Left lung (tissue), 4 donors: ENCODE measurements at regions not wholly inside any gene's neighbourhood (a gene's known extent, or its start where the extent isn't known, plus 50 kb on each side); places are given as distances from the start of the nearest gene placed in this dataset.

Experiments used
- ATAC-seq: fragments of 200-7000 bp; cut with Tn5 transposase; one replicate; pipeline ENCODE4 v1.9.1; 2020; ENCODE audit warnings: moderate library complexity
- DNase-seq, 4 donors: peaks; one replicate each; pipeline ENCODE4 v3.0.0-alpha.2; 2013 to 2020
- H3K27ac ChIP-seq, 2 donors: fragments of 200-600 bp; sonication (generic) in 1 of 2; one replicate each; pipeline versions ENCODE4 v1.5.0 to v1.8.0; 2020 to 2021
- H3K27me3 ChIP-seq, 2 donors: fragments of 200-600 bp; sonication (generic) in 1 of 2; one replicate each; pipeline versions ENCODE4 v1.5.0 to v1.8.0; 2020 to 2021
- H3K36me3 ChIP-seq, 2 donors: fragments of 200-600 bp; sonication (generic) in 1 of 2; one replicate each; pipeline versions ENCODE4 v1.5.0 to v1.8.0; 2020 to 2021
- H3K4me1 ChIP-seq, 2 donors: fragments of 200-600 bp; one replicate each; pipeline ENCODE4 v1.8.0; 2021
- H3K4me3 ChIP-seq, 2 donors: fragments of 200-600 bp; sonication (generic) in 1 of 2; one replicate each; pipeline versions ENCODE4 v1.5.0 to v1.8.0; 2020 to 2021; ENCODE audit warnings: mild to moderate bottlenecking in 1 of 2
- H3K9me3 ChIP-seq, 2 donors: fragments of 200-600 bp; sonication (generic) in 1 of 2; one replicate each; pipeline versions ENCODE4 v1.5.0 to v1.8.0; 2020 to 2021
- intact Hi-C, 2 donors: fragments of 100-400 bp; cut with DNase I; formaldehyde crosslinking; loops; one replicate each; pipeline versions ENCODE4 v1.11.2 to v1.14.2; 2022
- TF ChIP-seq, protein P1 (sequence below), 2 donors: fragments of 200-600 bp; sonication (generic) in 1 of 2; IDR thresholded peaks; one replicate each; pipeline versions ENCODE4 v1.5.0 to v1.8.0; 2021; ENCODE audit warnings: antibody characterized with exemption in 2 of 2
- donor health status: DM: no; HTN: yes; CAD: no.
- donor health status: DM: no; HTN: no; CAD: no.

DNA sequence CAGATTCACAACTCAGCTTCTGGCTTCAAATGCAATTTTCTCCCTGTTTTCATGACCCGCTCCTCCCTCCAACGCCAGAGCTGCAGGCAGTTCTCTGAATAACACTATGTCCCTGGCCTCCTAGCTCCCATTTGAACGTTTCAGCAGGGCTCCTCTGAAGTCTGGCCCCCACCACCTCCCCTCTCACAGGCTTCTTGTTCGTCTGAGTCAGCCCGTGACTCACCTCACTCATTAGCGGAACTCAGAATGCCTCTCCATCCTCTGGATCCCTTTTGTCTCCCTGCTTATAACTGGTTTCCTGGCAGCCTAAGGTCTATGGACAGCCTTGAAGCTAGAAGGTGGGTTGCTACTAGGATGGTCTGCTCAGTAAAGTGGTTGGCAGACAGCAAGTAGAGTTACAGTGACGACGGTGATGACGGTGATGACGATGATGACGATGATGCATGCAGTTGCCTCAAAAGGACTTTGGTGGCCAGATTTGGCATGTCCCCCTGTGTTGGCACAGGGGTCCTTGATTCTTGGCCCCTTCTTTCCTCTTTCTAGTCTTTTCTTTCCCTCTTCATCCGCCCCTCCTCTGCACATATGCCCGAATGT lies 83.3 kb upstream of the MKLN1 start:
- intact Hi-C loops, result no loop called here
- TF ChIP-seq, protein P1, sequence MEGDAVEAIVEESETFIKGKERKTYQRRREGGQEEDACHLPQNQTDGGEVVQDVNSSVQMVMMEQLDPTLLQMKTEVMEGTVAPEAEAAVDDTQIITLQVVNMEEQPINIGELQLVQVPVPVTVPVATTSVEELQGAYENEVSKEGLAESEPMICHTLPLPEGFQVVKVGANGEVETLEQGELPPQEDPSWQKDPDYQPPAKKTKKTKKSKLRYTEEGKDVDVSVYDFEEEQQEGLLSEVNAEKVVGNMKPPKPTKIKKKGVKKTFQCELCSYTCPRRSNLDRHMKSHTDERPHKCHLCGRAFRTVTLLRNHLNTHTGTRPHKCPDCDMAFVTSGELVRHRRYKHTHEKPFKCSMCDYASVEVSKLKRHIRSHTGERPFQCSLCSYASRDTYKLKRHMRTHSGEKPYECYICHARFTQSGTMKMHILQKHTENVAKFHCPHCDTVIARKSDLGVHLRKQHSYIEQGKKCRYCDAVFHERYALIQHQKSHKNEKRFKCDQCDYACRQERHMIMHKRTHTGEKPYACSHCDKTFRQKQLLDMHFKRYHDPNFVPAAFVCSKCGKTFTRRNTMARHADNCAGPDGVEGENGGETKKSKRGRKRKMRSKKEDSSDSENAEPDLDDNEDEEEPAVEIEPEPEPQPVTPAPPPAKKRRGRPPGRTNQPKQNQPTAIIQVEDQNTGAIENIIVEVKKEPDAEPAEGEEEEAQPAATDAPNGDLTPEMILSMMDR (IDR thresholded peaks at IDR 0.05), result no peak
- H3K9me3 ChIP-seq, result no peaks in the 10 kb centered on the region
- H3K27ac ChIP-seq, result no peak overlapping the region
- no peaks in the 10 kb centered on the region for H3K27me3 ChIP-seq
- H3K4me3 ChIP-seq, result no peak overlapping the region
- peak; percentile 41 for ATAC-seq
- no peaks in the 10 kb centered on the region for H3K36me3 ChIP-seq
- DNase-seq, result no peak
- H3K4me1 ChIP-seq, result peaks cover 0 to 3% of the 10 kb centered on the region in 2 donors

DNA sequence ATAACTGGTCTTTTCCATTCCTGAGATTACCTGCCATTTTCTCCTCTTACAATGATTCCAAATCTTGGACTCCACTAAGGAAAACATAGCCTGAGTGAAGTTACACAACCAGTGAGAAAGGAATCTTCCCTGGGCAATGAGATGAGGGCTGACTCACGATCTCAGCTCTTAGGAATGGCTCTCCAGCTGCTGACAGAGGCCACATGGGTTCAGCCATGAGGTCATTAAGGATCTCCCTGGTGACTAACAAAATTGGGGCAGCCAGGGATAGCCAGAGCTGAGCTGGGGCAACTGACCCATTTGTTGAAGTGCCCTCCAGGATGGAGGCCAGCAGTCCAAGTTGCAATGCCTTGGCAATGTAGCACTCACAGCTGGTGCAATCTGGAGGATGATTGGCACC lies 78.7 kb upstream of the MKLN1 start:
- TF ChIP-seq, protein P1 (IDR thresholded peaks at IDR 0.05), result no peak
- DNase-seq, result peak in 1 of 4 donors; percentile 77

DNA sequence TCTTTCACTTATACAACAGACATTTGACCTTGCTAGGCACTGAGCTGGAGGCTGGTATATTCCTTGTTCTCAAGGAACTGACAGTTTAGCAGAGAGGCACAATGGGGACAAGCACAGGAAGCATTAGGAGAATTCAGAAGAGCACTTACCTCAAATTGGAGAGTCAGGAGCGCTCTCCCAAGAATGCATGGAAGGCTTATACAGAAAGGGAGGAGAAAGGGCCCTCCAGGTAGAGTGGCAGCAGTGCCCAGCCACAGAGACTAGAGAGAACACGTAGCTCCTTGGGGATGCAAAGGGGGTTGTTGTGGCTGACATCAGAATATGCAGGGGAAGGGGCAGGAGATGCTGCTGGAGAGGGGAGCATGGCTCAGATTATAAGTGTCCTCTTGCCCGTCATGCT lies 78.2 kb upstream of the MKLN1 start:
- peaks cover 0 to 3% of the 10 kb centered on the region in 2 donors for H3K4me1 ChIP-seq
- no peak overlapping the region for H3K4me3 ChIP-seq
- peaks cover 0 to 16% of the 10 kb centered on the region in 2 donors for H3K9me3 ChIP-seq
- no peaks in the 10 kb centered on the region for H3K27me3 ChIP-seq
- no peaks in the 10 kb centered on the region for H3K36me3 ChIP-seq
- peak overlapping the region in 1 of 2 donors; percentile 45 for H3K27ac ChIP-seq
- intact Hi-C loops, result no loop called here
- ATAC-seq, result peak; percentile 61
- DNase-seq, result no peak
- TF ChIP-seq, protein P1 (IDR thresholded peaks at IDR 0.05), result no peak

More for the DNA sequence above, 78.7 kb upstream of the MKLN1 start:
- Histone ChIP-seq H3K4me3 (no peak overlapping the region), H3K9me3 (peaks cover 0 to 11% of the 10 kb centered on the region in 2 donors), H3K27me3 (no peaks in the 10 kb centered on the region), H3K36me3 (no peaks in the 10 kb centered on the region), H3K4me1 (peaks cover 0 to 3% of the 10 kb centered on the region in 2 donors), H3K27ac (peak overlapping the region in 1 of 2 donors; percentile 53)
- ATAC-seq, result peak; percentile 96
- intact Hi-C loops, result no loop called here

DNA sequence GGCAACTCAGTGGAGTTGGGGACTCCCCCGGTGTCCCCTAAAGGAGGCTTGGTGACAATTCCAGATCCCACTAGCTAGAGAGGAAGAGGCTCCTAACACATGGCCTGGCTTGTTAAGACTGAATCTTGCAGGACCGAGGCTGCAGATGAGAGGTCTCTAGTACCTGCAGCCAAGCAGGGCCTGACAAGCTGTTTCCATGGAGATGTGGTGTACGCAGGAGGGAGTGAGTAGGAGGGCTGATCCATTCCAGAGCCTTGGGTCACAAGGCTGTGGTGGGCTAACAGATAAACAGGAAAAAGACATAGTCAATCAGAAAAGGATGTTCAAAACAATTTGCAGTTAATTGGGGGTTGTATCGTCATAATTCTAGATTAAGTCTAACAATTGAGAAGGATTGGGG lies 77.3 kb upstream of the MKLN1 start:
- DNase-seq (no peak), ATAC-seq (no peak)
- intact Hi-C loops, result no loop called here
- Histone ChIP-seq H3K9me3 (peaks cover 0 to 25% of the 10 kb centered on the region in 2 donors), H3K27me3 (no peaks in the 10 kb centered on the region), H3K4me1 (peaks cover 0 to 3% of the 10 kb centered on the region in 2 donors), H3K36me3 (no peaks in the 10 kb centered on the region), H3K27ac (no peak overlapping the region), H3K4me3 (no peak overlapping the region)
- TF ChIP-seq, protein P1 (IDR thresholded peaks at IDR 0.05), result no peak

DNA sequence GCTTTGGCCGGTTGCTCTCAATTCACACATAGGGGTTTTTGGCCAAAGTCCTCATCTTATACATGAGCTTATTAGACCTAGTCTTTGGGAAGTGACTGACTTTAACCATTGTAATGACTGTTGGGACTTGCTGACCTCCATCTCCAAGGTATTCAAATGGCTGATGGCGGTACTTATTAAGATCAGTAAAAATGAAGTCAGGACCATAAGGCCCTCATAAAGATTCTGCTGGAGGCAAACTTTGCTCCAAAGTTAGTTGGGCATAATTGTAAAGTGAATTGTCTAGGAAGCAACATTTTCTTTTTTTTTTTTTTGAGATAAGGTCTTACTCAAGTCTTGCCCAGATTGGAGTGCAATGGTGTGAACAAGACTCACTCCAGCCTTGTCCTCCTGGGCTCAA lies 76.3 kb upstream of the MKLN1 start:
- DNase-seq (no peak), ATAC-seq (no peak)
- Histone ChIP-seq H3K27ac (no peak overlapping the region), H3K4me3 (no peak overlapping the region), H3K4me1 (peaks cover 0 to 3% of the 10 kb centered on the region in 2 donors), H3K27me3 (no peaks in the 10 kb centered on the region), H3K9me3 (peaks cover 0 to 34% of the 10 kb centered on the region in 2 donors), H3K36me3 (no peaks in the 10 kb centered on the region)
- intact Hi-C loops, result no loop called here
- TF ChIP-seq, protein P1 (IDR thresholded peaks at IDR 0.05), result no peak
